ENCODE measurements at regions not wholly inside any gene's neighbourhood (a gene's known extent, or its start where the extent isn't known, plus 50 kb on each side); places are given as distances from the start of the nearest gene placed in this dataset.

DNA sequence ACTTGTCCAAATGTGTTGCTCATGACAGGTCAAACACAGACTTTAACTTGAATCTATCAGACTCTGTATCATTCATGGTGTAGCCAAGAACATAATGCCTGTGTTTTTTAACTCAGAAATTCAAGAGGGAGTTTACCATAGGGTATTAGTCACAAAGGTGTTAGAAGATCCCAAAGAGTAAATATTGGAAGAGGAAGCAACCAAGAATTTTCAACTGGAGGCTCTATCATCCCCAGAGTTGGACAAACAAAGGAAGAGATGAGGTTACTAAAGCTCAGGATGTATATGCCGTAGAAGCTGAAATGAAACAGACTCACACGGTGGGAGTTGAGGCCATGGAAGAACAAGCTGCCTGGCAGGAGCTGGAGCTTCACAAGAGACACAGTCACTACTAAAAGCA, 116.2 kb upstream of the COL8A1 start:
- no peak for DNase-seq (ENCODE audit: low read depth)
- TF ChIP-seq, protein P1, sequence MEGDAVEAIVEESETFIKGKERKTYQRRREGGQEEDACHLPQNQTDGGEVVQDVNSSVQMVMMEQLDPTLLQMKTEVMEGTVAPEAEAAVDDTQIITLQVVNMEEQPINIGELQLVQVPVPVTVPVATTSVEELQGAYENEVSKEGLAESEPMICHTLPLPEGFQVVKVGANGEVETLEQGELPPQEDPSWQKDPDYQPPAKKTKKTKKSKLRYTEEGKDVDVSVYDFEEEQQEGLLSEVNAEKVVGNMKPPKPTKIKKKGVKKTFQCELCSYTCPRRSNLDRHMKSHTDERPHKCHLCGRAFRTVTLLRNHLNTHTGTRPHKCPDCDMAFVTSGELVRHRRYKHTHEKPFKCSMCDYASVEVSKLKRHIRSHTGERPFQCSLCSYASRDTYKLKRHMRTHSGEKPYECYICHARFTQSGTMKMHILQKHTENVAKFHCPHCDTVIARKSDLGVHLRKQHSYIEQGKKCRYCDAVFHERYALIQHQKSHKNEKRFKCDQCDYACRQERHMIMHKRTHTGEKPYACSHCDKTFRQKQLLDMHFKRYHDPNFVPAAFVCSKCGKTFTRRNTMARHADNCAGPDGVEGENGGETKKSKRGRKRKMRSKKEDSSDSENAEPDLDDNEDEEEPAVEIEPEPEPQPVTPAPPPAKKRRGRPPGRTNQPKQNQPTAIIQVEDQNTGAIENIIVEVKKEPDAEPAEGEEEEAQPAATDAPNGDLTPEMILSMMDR (IDR thresholded peaks at IDR 0.05; ENCODE audit: control insufficient read depth, insufficient read depth, low read depth, low read length, missing control alignments), result no peak
- no peak overlapping the region for H3K4me3 ChIP-seq (ENCODE audit: control insufficient read depth, low read depth, low read length)

DNA sequence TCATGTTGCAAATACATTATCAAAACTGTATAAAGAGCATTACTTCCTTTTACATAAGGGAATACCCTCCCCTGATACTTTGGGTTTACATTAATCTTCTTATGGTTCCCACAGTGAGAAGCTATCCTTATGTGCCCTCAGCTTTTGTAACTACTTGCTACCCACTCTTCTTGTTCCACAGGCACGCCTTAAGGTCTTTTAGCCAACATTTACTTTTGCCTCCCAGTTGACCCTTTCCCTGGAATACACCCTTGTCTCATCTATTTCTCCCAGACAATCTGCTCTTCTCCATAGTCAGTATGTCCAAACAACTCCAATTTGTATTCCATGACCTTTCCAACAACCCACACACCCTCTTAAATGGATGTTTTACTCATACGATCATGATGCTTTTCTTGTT, 116.8 kb upstream of the COL8A1 start:
- TF ChIP-seq, protein P1 (IDR thresholded peaks at IDR 0.05; ENCODE audit: control insufficient read depth, insufficient read depth, low read depth, low read length, missing control alignments), result no peak
- DNase-seq (ENCODE audit: low read depth), result no peak
- no peak overlapping the region for H3K4me3 ChIP-seq (ENCODE audit: control insufficient read depth, low read depth, low read length)

GRCh38 chr3:99520513-99520912, 117.9 kb upstream of the COL8A1 start:
- DNase-seq (ENCODE audit: low read depth), result no peak
- no peak overlapping the region for H3K4me3 ChIP-seq (ENCODE audit: control insufficient read depth, low read depth, low read length)
- TF ChIP-seq, protein P1 (IDR thresholded peaks at IDR 0.05; ENCODE audit: control insufficient read depth, insufficient read depth, low read depth, low read length, missing control alignments), result no peak

GRCh38 chr3:99516936-99517335, 121.5 kb upstream of the COL8A1 start:
- no peak overlapping the region for H3K4me3 ChIP-seq (ENCODE audit: control insufficient read depth, low read depth, low read length)
- DNase-seq (ENCODE audit: low read depth), result no peak
- TF ChIP-seq, protein P1 (IDR thresholded peaks at IDR 0.05; ENCODE audit: control insufficient read depth, insufficient read depth, low read depth, low read length, missing control alignments), result no peak

- no peak overlapping the region for H3K4me3 ChIP-seq (ENCODE audit: control insufficient read depth, low read depth, low read length)
- DNase-seq (ENCODE audit: low read depth), result no peak
- TF ChIP-seq, protein P1 (IDR thresholded peaks at IDR 0.05; ENCODE audit: control insufficient read depth, insufficient read depth, low read depth, low read length, missing control alignments), result no peak
These were observed 122.5 kb upstream of the COL8A1 start for GRCh38 chr3:99515891-99516290.

DNA sequence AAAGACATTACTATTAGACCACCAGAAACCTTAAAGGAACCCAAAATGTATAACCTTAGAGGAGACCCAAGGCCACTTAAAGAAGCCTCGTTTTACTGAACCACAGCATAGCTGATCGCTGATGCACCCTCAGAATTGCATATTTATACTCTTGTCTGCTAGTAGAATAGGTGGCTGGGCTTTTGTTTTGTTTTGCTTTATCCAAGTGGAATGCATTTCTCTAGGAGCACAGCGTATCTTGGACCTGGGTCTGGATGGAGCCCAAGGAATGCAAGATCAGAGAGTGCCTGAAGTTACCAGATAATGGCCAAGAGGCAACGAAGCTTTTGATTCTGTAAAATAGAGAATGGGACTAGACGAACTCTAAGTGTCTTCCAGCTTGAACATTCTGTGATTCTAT, 129.2 kb upstream of the COL8A1 start:
- peak; percentile 54 for DNase-seq (ENCODE audit: low read depth)
- TF ChIP-seq, protein P1 (IDR thresholded peaks at IDR 0.05; ENCODE audit: control insufficient read depth, insufficient read depth, low read depth, low read length, missing control alignments), result no peak
- H3K4me3 ChIP-seq (ENCODE audit: control insufficient read depth, low read depth, low read length), result no peak overlapping the region

DNA sequence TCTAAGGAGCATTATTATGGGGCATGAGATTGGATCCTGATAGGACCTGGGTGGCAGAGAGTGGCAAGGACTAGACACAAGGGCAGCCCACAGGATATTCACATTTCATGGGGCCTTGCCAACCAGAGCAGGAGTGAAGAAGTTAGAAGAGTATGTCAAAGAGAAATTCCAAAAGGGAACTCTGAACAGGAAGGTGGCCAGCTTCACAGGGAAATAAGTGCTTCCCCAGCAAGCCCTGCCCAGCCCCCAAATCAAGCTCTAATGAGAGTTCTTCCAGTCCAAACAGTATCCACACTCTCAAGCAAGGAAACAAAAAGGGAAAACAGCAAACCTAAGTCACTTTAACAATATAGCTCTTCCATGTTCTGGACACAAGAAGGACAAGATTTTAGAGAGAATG, 130.2 kb upstream of the COL8A1 start:
- H3K4me3 ChIP-seq (ENCODE audit: control insufficient read depth, low read depth, low read length), result no peak overlapping the region
- DNase-seq (ENCODE audit: low read depth), result no peak
- TF ChIP-seq, protein P1 (IDR thresholded peaks at IDR 0.05; ENCODE audit: control insufficient read depth, insufficient read depth, low read depth, low read length, missing control alignments), result no peak

All from AG09309 (cell line).